Vagina (tissue), 2 donors: ENCODE measurements at regions not wholly inside any gene's neighbourhood (a gene's known extent, or its start where the extent isn't known, plus 50 kb on each side); places are given as distances from the start of the nearest gene placed in this dataset.
"Not testable (repeated sequence)": the region's sequence is repeated elsewhere in the genome, so short reads cannot be mapped to it uniquely, and the experiment has no call there.

Experiments
- DNase-seq, 2 donors: peaks; one replicate each; pipeline ENCODE4 v3.0.0-alpha.2; 2017; ENCODE audit errors: extremely low spot score in 2 of 2
- H3K27ac ChIP-seq: fragments of 200-600 bp; sonication (generic); one replicate; pipeline ENCODE4 v1.5.1; 2019
- H3K27me3 ChIP-seq: fragments of 200-600 bp; sonication (generic); one replicate; pipeline ENCODE4 v1.5.1; 2019
- H3K36me3 ChIP-seq, 2 donors: fragments of 200-600 bp; sonication (generic); one replicate each; pipeline ENCODE4 v1.5.1; 2017 to 2019
- H3K4me1 ChIP-seq: fragments of 200-600 bp; sonication (generic); one replicate; pipeline ENCODE4 v1.5.1; 2019
- H3K4me3 ChIP-seq, 2 donors: fragments of 200-600 bp; sonication (generic); 1 replicate in 1 of 2; 2 replicates in 1 of 2; pipeline ENCODE4 v1.5.1; 2016 to 2019
- H3K9me3 ChIP-seq: fragments of 200-600 bp; sonication (generic); one replicate; pipeline ENCODE4 v1.5.1; 2019
- CTCF ChIP-seq, 3 experiments: fragments of 450-650 bp in 2 of 3; fragments of 200-600 bp in 1 of 3; sonication (generic) in 1 of 3; IDR thresholded peaks; one replicate each; pipeline ENCODE4 v1.5.1; 2017 to 2019; ENCODE audit warnings: antibody characterized with exemption in 3 of 3, mild to moderate bottlenecking in 2 of 3, moderate library complexity in 2 of 3
- POLR2A ChIP-seq, 2 donors: fragments of 450-650 bp; IDR thresholded peaks; one replicate each; pipeline ENCODE4 v1.6.1; 2017; ENCODE audit warnings: antibody characterized with exemption in 2 of 2, mild to moderate bottlenecking in 2 of 2, moderate library complexity in 2 of 2
- POLR2AphosphoS5 ChIP-seq, 2 donors: sonication (generic); formaldehyde crosslinking; IDR thresholded peaks; one replicate each; pipeline ENCODE4 v1.9.0; 2017; ENCODE audit warnings: antibody characterized with exemption in 2 of 2, mild to moderate bottlenecking in 2 of 2, low read depth in 1 of 2; ENCODE audit not compliant: insufficient read depth in 1 of 2
- intact Hi-C: fragments of 100-400 bp; cut with DNase I; formaldehyde crosslinking; loops from one replicate; pipeline ENCODE4 v1.15.1; 2023

- TF ChIP-seq POLR2A (IDR thresholded peaks at IDR 0.05) (no peak), POLR2AphosphoS5 (IDR thresholded peaks at IDR 0.05; ENCODE audit: insufficient read depth in 1 of 2, low read depth in 1 of 2) (no peak), CTCF (IDR thresholded peaks at IDR 0.05) (no peak)
- H3K4me3 ChIP-seq, result no peak overlapping the region
- no peaks in the 10 kb centered on the region for H3K27me3 ChIP-seq
- H3K27ac ChIP-seq, result no peak overlapping the region
- H3K36me3 ChIP-seq, result no peaks in the 10 kb centered on the region
- H3K9me3 ChIP-seq, result no peaks in the 10 kb centered on the region
- intact Hi-C loops, result no loop called here
- DNase-seq, result no peak
- peaks cover 13% of the 10 kb centered on the region for H3K4me1 ChIP-seq
These were observed 172.2 kb upstream of the ANKRD55 start for GRCh38 chr5:56405116-56405908.

GRCh38 chr5:56402266-56403220 lies 169.4 kb upstream of the ANKRD55 start:
- intact Hi-C loops, result no loop called here
- TF ChIP-seq POLR2AphosphoS5 (IDR thresholded peaks at IDR 0.05; ENCODE audit: insufficient read depth in 1 of 2, low read depth in 1 of 2) (no peak), CTCF (IDR thresholded peaks at IDR 0.05) (no peak), POLR2A (IDR thresholded peaks at IDR 0.05) (no peak)
- no peaks in the 10 kb centered on the region for H3K27me3 ChIP-seq
- no peak for DNase-seq
- H3K4me1 ChIP-seq, result no peaks in the 10 kb centered on the region
- no peak overlapping the region for H3K4me3 ChIP-seq
- no peaks in the 10 kb centered on the region for H3K36me3 ChIP-seq
- H3K27ac ChIP-seq, result no peak overlapping the region
- no peaks in the 10 kb centered on the region for H3K9me3 ChIP-seq

- H3K9me3 ChIP-seq, H3K36me3 ChIP-seq, H3K4me3 ChIP-seq, DNase-seq, H3K27ac ChIP-seq, H3K4me1 ChIP-seq, intact Hi-C loops, H3K27me3 ChIP-seq: not testable (repeated sequence)
These were observed 164.7 kb upstream of the ANKRD55 start for GRCh38 chr5:56397796-56398195.

GRCh38 chr5:56396634-56397033 lies 163.5 kb upstream of the ANKRD55 start:
- Histone ChIP-seq H3K4me1 (no peaks in the 10 kb centered on the region), H3K4me3 (no peak overlapping the region), H3K36me3 (no peaks in the 10 kb centered on the region), H3K27ac (no peak overlapping the region), H3K9me3 (no peaks in the 10 kb centered on the region), H3K27me3 (no peaks in the 10 kb centered on the region)
- intact Hi-C loops, result no loop called here
- TF ChIP-seq CTCF (IDR thresholded peaks at IDR 0.05) (no peak), POLR2A (IDR thresholded peaks at IDR 0.05) (no peak), POLR2AphosphoS5 (IDR thresholded peaks at IDR 0.05; ENCODE audit: insufficient read depth in 1 of 2, low read depth in 1 of 2) (no peak)
- no peak for DNase-seq

- intact Hi-C loops, result no loop called here
- no peaks in the 10 kb centered on the region for H3K9me3 ChIP-seq
- H3K36me3 ChIP-seq, result no peaks in the 10 kb centered on the region
- H3K4me1 ChIP-seq, result no peaks in the 10 kb centered on the region
- no peak overlapping the region for H3K4me3 ChIP-seq
- H3K27ac ChIP-seq, result no peak overlapping the region
- DNase-seq, result no peak
- H3K27me3 ChIP-seq, result no peaks in the 10 kb centered on the region
- no peak for TF ChIP-seq CTCF (IDR thresholded peaks at IDR 0.05)
- no peak for TF ChIP-seq POLR2AphosphoS5 (IDR thresholded peaks at IDR 0.05; ENCODE audit: insufficient read depth in 1 of 2, low read depth in 1 of 2)
- TF ChIP-seq POLR2A (IDR thresholded peaks at IDR 0.05), result no peak
These were observed 156.1 kb upstream of the ANKRD55 start for GRCh38 chr5:56389261-56389660.
